ENCODE measurements at regions not wholly inside any gene's neighbourhood (a gene's known extent, or its start where the extent isn't known, plus 50 kb on each side); places are given as distances from the start of the nearest gene placed in this dataset.
A peak's percentile ranks its signal among the peaks of the same experiment; 100 is the strongest.

GRCh38 chr6:43926634-43927531, 156.9 kb downstream of the VEGFA start (continued):
- TF ChIP-seq RBBP5 (IDR thresholded peaks at IDR 0.05; ENCODE audit: borderline replicate concordance, insufficient read depth, low read length, poor library complexity, severe bottlenecking): peak; percentile 45
- no peak for TF ChIP-seq ZNF444 (CRISPR knock-in tag; IDR thresholded peaks at IDR 0.05)
- no peak for TF ChIP-seq SIN3B (IDR thresholded peaks at IDR 0.05; ENCODE audit: low read depth)
- no peak for TF ChIP-seq BDP1 (IDR thresholded peaks at IDR 0.05; ENCODE audit: insufficient read depth, insufficient read length)
- 0 out of 2 replicates have a peak, but pooled peaks have one; percentile 76 for TF ChIP-seq ELK3 (CRISPR knock-in tag; IDR thresholded peaks at IDR 0.05)
- TF ChIP-seq ARID2 (IDR thresholded peaks at IDR 0.05): no peak
- peak; percentile 30; the same call in 1 of the 2 replicates for TF ChIP-seq ZBTB2 (IDR thresholded peaks at IDR 0.05)
- TF ChIP-seq RAD21 (CRISPR knock-in tag; conservative IDR thresholded peaks at IDR 0.05 in 1 of 2, IDR thresholded peaks at IDR 0.05 in 1 of 2): peak; percentile 63
- peak; percentile 8 for TF ChIP-seq HIVEP1 (CRISPR knock-in tag; IDR thresholded peaks at IDR 0.05)
- TF ChIP-seq FIP1L1 (IDR thresholded peaks at IDR 0.05; ENCODE audit: low read depth, low read length, poor library complexity, severe bottlenecking): no peak
- TF ChIP-seq RERE (CRISPR knock-in tag; IDR thresholded peaks at IDR 0.05; ENCODE audit: borderline replicate concordance): 0 out of 2 replicates have a peak, but pooled peaks have one; percentile 35
- TF ChIP-seq ILK (tag; IDR thresholded peaks at IDR 0.05; ENCODE audit: borderline replicate concordance, low read depth): peak; percentile 36; the same call in 1 of the 2 replicates
- TF ChIP-seq SMAD2 (IDR thresholded peaks at IDR 0.05; ENCODE audit: low read depth, low read length): no peak
- peak; percentile 90 for TF ChIP-seq ZNF76 (CRISPR knock-in tag; IDR thresholded peaks at IDR 0.05; ENCODE audit: borderline replicate concordance)
- TF ChIP-seq, protein P1, sequence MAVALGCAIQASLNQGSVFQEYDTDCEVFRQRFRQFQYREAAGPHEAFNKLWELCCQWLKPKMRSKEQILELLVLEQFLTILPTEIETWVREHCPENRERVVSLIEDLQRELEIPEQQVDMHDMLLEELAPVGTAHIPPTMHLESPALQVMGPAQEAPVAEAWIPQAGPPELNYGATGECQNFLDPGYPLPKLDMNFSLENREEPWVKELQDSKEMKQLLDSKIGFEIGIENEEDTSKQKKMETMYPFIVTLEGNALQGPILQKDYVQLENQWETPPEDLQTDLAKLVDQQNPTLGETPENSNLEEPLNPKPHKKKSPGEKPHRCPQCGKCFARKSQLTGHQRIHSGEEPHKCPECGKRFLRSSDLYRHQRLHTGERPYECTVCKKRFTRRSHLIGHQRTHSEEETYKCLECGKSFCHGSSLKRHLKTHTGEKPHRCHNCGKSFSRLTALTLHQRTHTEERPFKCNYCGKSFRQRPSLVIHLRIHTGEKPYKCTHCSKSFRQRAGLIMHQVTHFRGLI (CRISPR knock-in tag; IDR thresholded peaks at IDR 0.05): peak; percentile 17
- TF ChIP-seq ATF7 (IDR thresholded peaks at IDR 0.05): peak; percentile 98

All from K562 (cell line).